Trophoblast cell (in vitro differentiated cells and primary cell): ENCODE measurements at regions not wholly inside any gene's neighbourhood (a gene's known extent, or its start where the extent isn't known, plus 50 kb on each side); places are given as distances from the start of the nearest gene placed in this dataset.

Experiments
- DNase-seq, 2 donors: peaks; one replicate each; pipeline ENCODE4 v3.0.0-alpha.2; 2016
- H2AFZ ChIP-seq: 2 replicates; pipeline ENCODE4 v1.6.1; 2013; ENCODE audit warnings: low read length, moderate library complexity, mild to moderate bottlenecking; ENCODE audit not compliant: insufficient read depth, poor library complexity
- H2AK5ac ChIP-seq: 2 replicates; pipeline ENCODE4 v1.6.1; 2013; ENCODE audit warnings: mild to moderate bottlenecking, low read length
- H2BK120ac ChIP-seq: 2 replicates; pipeline ENCODE4 v1.6.1; 2013; ENCODE audit warnings: low read length, mild to moderate bottlenecking, moderate library complexity; ENCODE audit not compliant: insufficient read depth, poor library complexity
- H2BK12ac ChIP-seq: 2 replicates; pipeline ENCODE4 v1.6.1; 2013; ENCODE audit warnings: mild to moderate bottlenecking, low read length, moderate library complexity
- H2BK5ac ChIP-seq: 2 replicates; pipeline ENCODE4 v1.6.1; 2013; ENCODE audit warnings: low read length, low read depth, moderate library complexity, mild to moderate bottlenecking; ENCODE audit not compliant: poor library complexity
- H3K14ac ChIP-seq: 2 replicates; pipeline ENCODE4 v1.6.1; 2013; ENCODE audit warnings: mild to moderate bottlenecking, low read length
- H3K18ac ChIP-seq: 2 replicates; pipeline ENCODE4 v1.6.1; 2013; ENCODE audit warnings: mild to moderate bottlenecking, low read length
- H3K23ac ChIP-seq: 2 replicates; pipeline ENCODE4 v1.6.1; 2013; ENCODE audit warnings: low read length
- H3K27ac ChIP-seq: 2 replicates; pipeline ENCODE4 v1.5.1; 2013; ENCODE audit warnings: low read depth, mild to moderate bottlenecking, inconsistent platforms, low read length, moderate library complexity
- H3K27me3 ChIP-seq: 2 replicates; pipeline ENCODE4 v1.6.1; 2013; ENCODE audit warnings: inconsistent platforms, mild to moderate bottlenecking, low read length, moderate library complexity; ENCODE audit not compliant: insufficient read depth
- H3K36me3 ChIP-seq, 2 experiments: 1 replicate in 1 of 2; 2 replicates in 1 of 2; pipeline ENCODE4 v1.6.1; 2013; ENCODE audit warnings: low read length in 2 of 2, mild to moderate bottlenecking in 2 of 2, moderate library complexity in 1 of 2; ENCODE audit not compliant: insufficient read depth in 2 of 2, control insufficient read depth in 1 of 2
- H3K4ac ChIP-seq: 2 replicates; pipeline ENCODE4 v1.6.1; 2013; ENCODE audit warnings: low read depth, mild to moderate bottlenecking, low read length, moderate library complexity
- H3K4me1 ChIP-seq, 2 experiments: 1 replicate in 1 of 2; 2 replicates in 1 of 2; pipeline ENCODE4 v1.6.1; 2013; ENCODE audit warnings: low read length in 2 of 2, mild to moderate bottlenecking in 2 of 2, moderate library complexity in 1 of 2; ENCODE audit not compliant: insufficient read depth in 2 of 2, control insufficient read depth in 1 of 2
- H3K4me2 ChIP-seq: 2 replicates; pipeline ENCODE4 v1.6.1; 2013; ENCODE audit warnings: inconsistent platforms, mild to moderate bottlenecking, low read length, moderate library complexity
- H3K4me3 ChIP-seq: 2 replicates; pipeline ENCODE4 v1.5.1; 2013; ENCODE audit warnings: mild to moderate bottlenecking, low read depth, low read length, inconsistent platforms
- H3K79me1 ChIP-seq: one replicate; pipeline ENCODE4 v1.6.1; 2013; ENCODE audit warnings: low read length
- H3K79me2 ChIP-seq: 2 replicates; pipeline ENCODE4 v1.6.1; 2013; ENCODE audit warnings: low read length, mild to moderate bottlenecking; ENCODE audit not compliant: control insufficient read depth, insufficient read depth, poor library complexity
- H3K9ac ChIP-seq: 2 replicates; pipeline ENCODE4 v1.6.1; 2013; ENCODE audit warnings: mild to moderate bottlenecking, low read length
- H3K9me3 ChIP-seq: 2 replicates; pipeline ENCODE4 v1.6.1; 2013; ENCODE audit warnings: low read depth, mild to moderate bottlenecking, control low read depth, inconsistent platforms, low read length; ENCODE audit not compliant: insufficient read depth
- H4K12ac ChIP-seq: 2 replicates; pipeline ENCODE4 v1.6.1; 2013; ENCODE audit warnings: low read depth, mild to moderate bottlenecking, low read length, moderate library complexity
- H4K8ac ChIP-seq: 2 replicates; pipeline ENCODE4 v1.6.1; 2013; ENCODE audit warnings: low read depth, mild to moderate bottlenecking, low read length, moderate library complexity
- H4K91ac ChIP-seq: one replicate; pipeline ENCODE4 v1.6.1; 2013; ENCODE audit warnings: low read depth, mild to moderate bottlenecking, low read length, moderate library complexity
- WGBS: extraction: QIAGEN DNeasy Blood & Tissue Kit; methylation state at CpG from one replicate; pipeline ENCODE4 v1.1.7; 2013; ENCODE audit warnings: missing lambda C conversion rate; ENCODE audit not compliant: insufficient read length, insufficient coverage; ENCODE audit errors: extremely low coverage; 5-methylcytosine and 5-hydroxymethylcytosine counted together

DNA sequence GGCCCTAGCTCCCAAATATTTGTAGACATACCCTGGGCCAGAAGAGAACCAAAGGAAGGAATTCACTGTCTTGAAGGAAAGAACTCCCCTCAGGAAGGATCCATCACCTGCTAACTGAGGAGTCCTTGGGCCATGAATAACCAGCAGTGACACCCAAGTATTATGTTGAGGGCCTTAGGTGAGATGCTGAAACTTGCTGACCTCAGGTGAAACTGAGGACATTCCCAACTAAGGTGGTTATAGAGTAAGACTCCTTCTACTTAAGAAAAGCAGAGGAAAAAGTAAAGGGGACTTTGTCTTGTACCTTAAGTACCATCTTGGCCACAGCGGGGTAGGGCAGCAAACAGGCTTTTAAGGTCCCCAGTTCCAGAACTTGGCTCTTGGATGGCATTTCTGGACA, 491.7 kb downstream of the C6orf118 start:
- no peak overlapping the region for H4K8ac ChIP-seq
- H3K27ac ChIP-seq, result no peak overlapping the region
- no peak overlapping the region for H3K18ac ChIP-seq
- no peak overlapping the region for H2BK12ac ChIP-seq
- H4K91ac ChIP-seq, result no peak overlapping the region
- no peak overlapping the region for H2AK5ac ChIP-seq
- H3K4ac ChIP-seq, result no peak overlapping the region
- no peak overlapping the region for H3K4me2 ChIP-seq
- no peak for DNase-seq
- peaks cover 4% of the 10 kb centered on the region for H3K9me3 ChIP-seq
- H3K79me1 ChIP-seq, result no peaks in the 10 kb centered on the region
- no peak overlapping the region for H3K4me3 ChIP-seq
- no peak overlapping the region for H4K12ac ChIP-seq
- H2BK120ac ChIP-seq, result no peak overlapping the region
- no CpG with 5 or more reads among the region's 1 CpG for WGBS
- no peak overlapping the region for H3K9ac ChIP-seq
- no peaks in the 10 kb centered on the region for H3K4me1 ChIP-seq
- H2BK5ac ChIP-seq, result no peak overlapping the region
- H3K23ac ChIP-seq, result no peak overlapping the region
- no peaks in the 10 kb centered on the region for H3K36me3 ChIP-seq
- H3K27me3 ChIP-seq, result no peaks in the 10 kb centered on the region
- no peaks in the 10 kb centered on the region for H3K79me2 ChIP-seq
- H3K14ac ChIP-seq, result no peak overlapping the region
- no peak overlapping the region for H2AFZ ChIP-seq

DNA sequence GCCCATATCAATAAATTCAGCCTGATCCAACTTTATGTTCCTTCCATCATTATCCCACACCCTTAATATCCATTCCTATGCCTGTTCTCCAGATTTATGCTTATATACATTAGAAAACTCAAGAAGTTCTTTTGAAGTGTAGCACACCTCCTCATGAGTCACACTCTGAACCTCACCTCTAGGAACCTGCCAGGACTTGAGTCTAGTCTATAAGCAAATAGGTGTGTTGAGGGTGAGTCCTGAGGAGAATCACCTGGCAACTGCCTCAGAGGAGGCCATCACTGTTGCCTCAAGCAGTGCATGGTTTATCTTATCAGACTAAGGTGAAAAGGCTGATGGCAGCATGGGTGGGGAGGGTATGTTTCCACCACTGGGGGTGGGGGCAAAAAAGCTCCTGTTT, 496.7 kb downstream of the C6orf118 start:
- H4K8ac ChIP-seq, result no peak overlapping the region
- no peak overlapping the region for H3K4me3 ChIP-seq
- no peaks in the 10 kb centered on the region for H3K36me3 ChIP-seq
- H4K91ac ChIP-seq, result no peak overlapping the region
- H4K12ac ChIP-seq, result no peak overlapping the region
- H3K4ac ChIP-seq, result no peak overlapping the region
- no peak overlapping the region for H3K9ac ChIP-seq
- H3K4me2 ChIP-seq, result no peak overlapping the region
- no peaks in the 10 kb centered on the region for H3K4me1 ChIP-seq
- H3K23ac ChIP-seq, result no peak overlapping the region
- no peak overlapping the region for H3K14ac ChIP-seq
- no peaks in the 10 kb centered on the region for H3K79me2 ChIP-seq
- H2AK5ac ChIP-seq, result no peak overlapping the region
- DNase-seq, result no peak
- H2BK120ac ChIP-seq, result no peak overlapping the region
- no peak overlapping the region for H3K18ac ChIP-seq
- H3K27me3 ChIP-seq, result no peaks in the 10 kb centered on the region
- H2BK12ac ChIP-seq, result no peak overlapping the region
- no peaks in the 10 kb centered on the region for H3K79me1 ChIP-seq
- H3K9me3 ChIP-seq, result peaks cover 6% of the 10 kb centered on the region
- H2AFZ ChIP-seq, result no peak overlapping the region
- H3K27ac ChIP-seq, result no peak overlapping the region
- H2BK5ac ChIP-seq, result no peak overlapping the region

DNA sequence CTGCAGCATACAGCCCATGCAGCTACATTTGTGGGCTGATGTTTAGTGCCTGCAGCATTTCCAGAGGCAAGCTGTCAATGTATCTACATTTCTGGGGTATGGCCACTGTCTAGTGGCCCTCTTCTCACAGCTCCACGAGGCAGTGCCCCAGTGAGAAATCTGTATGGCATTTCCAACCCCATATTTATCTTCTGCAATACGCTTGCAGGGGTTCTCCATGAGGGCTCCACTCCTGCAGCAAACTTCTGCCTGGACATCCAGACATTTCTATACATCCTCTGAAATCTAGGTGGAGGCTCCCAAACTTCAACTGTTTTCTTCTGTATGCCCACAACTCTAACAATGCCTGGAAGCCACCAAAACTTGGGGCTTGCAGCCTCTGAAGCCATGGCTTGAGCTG, 502.3 kb downstream of the C6orf118 start:
- no peak overlapping the region for H4K91ac ChIP-seq
- H2BK120ac ChIP-seq, result no peak overlapping the region
- no peak overlapping the region for H3K23ac ChIP-seq
- no peak overlapping the region for H3K9ac ChIP-seq
- H3K79me2 ChIP-seq, result no peaks in the 10 kb centered on the region
- no peak overlapping the region for H3K4me2 ChIP-seq
- no CpG with 5 or more reads among the region's 2 CpGs for whole genome bisulfite sequencing
- no peak overlapping the region for H3K14ac ChIP-seq
- no peak overlapping the region for H2AFZ ChIP-seq
- H3K18ac ChIP-seq, result no peak overlapping the region
- peaks cover 8% of the 10 kb centered on the region for H3K9me3 ChIP-seq
- H3K4ac ChIP-seq, result no peak overlapping the region
- no peak for DNase-seq
- H4K12ac ChIP-seq, result no peak overlapping the region
- no peak overlapping the region for H2AK5ac ChIP-seq
- H2BK12ac ChIP-seq, result no peak overlapping the region
- H2BK5ac ChIP-seq, result no peak overlapping the region
- no peaks in the 10 kb centered on the region for H3K79me1 ChIP-seq
- no peak overlapping the region for H3K4me3 ChIP-seq
- no peaks in the 10 kb centered on the region for H3K36me3 ChIP-seq
- H3K27ac ChIP-seq, result no peak overlapping the region
- no peak overlapping the region for H4K8ac ChIP-seq
- no peaks in the 10 kb centered on the region for H3K4me1 ChIP-seq
- H3K27me3 ChIP-seq, result no peaks in the 10 kb centered on the region

DNA sequence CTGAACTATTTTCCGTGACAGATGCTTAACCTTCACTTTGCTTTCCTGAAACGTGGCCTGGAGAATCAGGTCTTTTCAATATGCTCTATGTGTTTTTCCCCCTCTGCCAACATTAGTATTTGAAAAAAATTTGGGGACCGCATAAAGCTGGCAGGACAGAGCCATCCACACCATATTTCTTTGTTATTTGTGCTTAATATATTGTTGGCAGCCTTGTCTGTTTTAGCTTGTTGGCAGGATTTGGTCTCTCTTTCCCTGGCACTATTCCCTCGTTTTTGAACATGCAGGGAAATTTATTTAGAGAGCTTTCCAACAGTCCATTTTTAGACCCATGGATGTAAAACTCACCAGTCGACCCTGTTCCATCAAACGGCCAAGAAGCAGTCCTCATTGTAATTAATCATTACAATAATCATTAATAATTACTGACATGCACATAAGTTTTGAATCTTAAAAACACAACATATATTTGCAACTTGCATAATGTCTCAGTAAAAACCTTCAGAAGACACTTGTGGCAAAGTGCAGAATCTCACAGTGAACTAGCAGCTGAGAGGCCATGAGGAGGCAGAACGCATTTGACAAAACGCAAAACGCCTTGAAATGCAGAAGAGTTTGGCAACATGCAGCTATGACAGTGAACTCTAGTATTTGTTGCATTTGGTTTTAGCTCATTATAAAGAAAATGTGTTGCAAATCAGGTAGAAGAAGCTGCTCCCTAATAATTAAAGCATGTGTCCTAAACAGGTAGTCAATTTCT, 514.2 kb downstream of the C6orf118 start:
- no peak overlapping the region for H2BK120ac ChIP-seq
- H3K4me1 ChIP-seq, result no peaks in the 10 kb centered on the region
- H3K18ac ChIP-seq, result no peak overlapping the region
- H2AFZ ChIP-seq, result no peak overlapping the region
- no CpG with 5 or more reads among the region's 9 CpGs for WGBS
- no peak overlapping the region for H3K4me3 ChIP-seq
- no peak overlapping the region for H4K12ac ChIP-seq
- H2BK12ac ChIP-seq, result no peak overlapping the region
- H3K9ac ChIP-seq, result no peak overlapping the region
- H3K36me3 ChIP-seq, result no peaks in the 10 kb centered on the region
- H3K23ac ChIP-seq, result no peak overlapping the region
- no peak overlapping the region for H3K4ac ChIP-seq
- no peak overlapping the region for H4K8ac ChIP-seq
- H4K91ac ChIP-seq, result no peak overlapping the region
- H3K79me2 ChIP-seq, result no peaks in the 10 kb centered on the region
- no peaks in the 10 kb centered on the region for H3K9me3 ChIP-seq
- DNase-seq, result no peak
- no peak overlapping the region for H3K14ac ChIP-seq
- no peaks in the 10 kb centered on the region for H3K27me3 ChIP-seq
- no peak overlapping the region for H3K27ac ChIP-seq
- H3K4me2 ChIP-seq, result no peak overlapping the region
- H3K79me1 ChIP-seq, result no peaks in the 10 kb centered on the region
- no peak overlapping the region for H2AK5ac ChIP-seq
- no peak overlapping the region for H2BK5ac ChIP-seq
